AG04449 (cell line): ENCODE measurements at regions not wholly inside any gene's neighbourhood (a gene's known extent, or its start where the extent isn't known, plus 50 kb on each side); places are given as distances from the start of the nearest gene placed in this dataset.

Experiments used
- CTCF ChIA-PET: fragments of 350-600 bp; formaldehyde crosslinking; extraction: SDS; loops from one replicate; lab custom pipeline; 2021; ENCODE audit warnings: antibody characterized with exemption; lab: Yijun Ruan, JAX
- POLR2A ChIA-PET: fragments of 400-600, 350-600 bp; formaldehyde crosslinking; extraction: SDS; loops from one replicate; lab custom pipeline; 2020; ENCODE audit warnings: antibody characterized with exemption, inconsistent platforms; lab: Yijun Ruan, JAX
- DNase-seq: peaks from one replicate; pipeline ENCODE4 v3.0.0-alpha.2; 2010; ENCODE audit warnings: low read depth, low spot score
- H3K4me3 ChIP-seq: 2 replicates; pipeline ENCODE4 v1.5.1; 2011; ENCODE audit warnings: low read depth, mild to moderate bottlenecking, control low read depth, low read length
- CTCF ChIP-seq: IDR thresholded peaks from one replicate; pipeline ENCODE4 v1.5.1; 2011; ENCODE audit warnings: mild to moderate bottlenecking, moderate library complexity, low read length, control low read depth, inconsistent platforms; ENCODE audit not compliant: insufficient read depth; ENCODE audit errors: missing control alignments

DNA sequence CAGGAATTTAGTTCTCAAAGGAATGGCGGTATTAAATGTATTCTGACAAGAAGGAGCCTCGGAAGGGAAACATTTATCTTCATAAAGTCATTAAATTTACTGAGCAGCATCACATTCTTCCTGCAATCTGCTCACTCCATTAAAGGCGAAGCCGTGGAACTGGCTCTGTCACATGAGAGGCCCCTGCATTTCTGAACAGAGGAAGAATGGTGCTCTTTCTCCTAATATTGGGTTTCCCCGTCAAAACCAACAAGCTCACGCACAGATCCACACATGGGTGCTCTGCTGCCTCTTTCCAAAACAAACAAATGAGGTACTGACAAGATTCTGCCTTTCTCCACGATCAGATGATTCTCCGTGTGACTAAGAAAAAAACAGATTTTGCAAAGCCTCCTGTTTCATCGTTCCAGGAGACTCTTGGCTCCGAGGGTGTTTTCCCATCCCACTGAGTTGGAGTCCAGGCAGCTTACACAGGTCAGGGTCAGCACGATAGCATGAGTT lies 191.2 kb downstream of the IDS start:
- TF ChIP-seq CTCF = no peak
- POLR2A ChIA-PET = no interaction called here
- DNase-seq = peak; percentile 1
- CTCF ChIA-PET = no interaction called here
- no peak overlapping the region for H3K4me3 ChIP-seq

DNA sequence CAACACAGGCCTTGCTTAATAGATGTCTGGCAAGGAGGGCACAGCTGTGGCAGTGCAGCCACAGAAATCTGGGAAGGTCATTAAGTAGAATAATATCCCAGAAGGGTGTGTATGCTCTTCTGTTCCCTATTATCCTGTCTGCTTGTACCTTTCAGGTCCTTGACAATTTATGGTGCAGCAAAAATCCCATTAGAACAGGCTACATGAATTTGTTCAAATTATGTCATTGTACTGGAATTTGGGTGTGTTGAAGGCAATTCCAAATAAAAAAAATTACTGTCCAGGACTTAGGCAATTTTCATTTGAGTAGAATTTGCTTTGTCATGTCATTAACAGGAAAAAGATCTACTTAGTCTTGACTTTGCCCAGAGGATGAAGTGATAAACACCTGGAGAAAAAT lies 192.1 kb downstream of the IDS start:
- POLR2A ChIA-PET = no interaction called here
- no peak for DNase-seq
- TF ChIP-seq CTCF = no peak
- CTCF ChIA-PET = no interaction called here
- H3K4me3 ChIP-seq = no peak overlapping the region

GRCh38 chrX:149312097-149312496 lies 193.0 kb downstream of the IDS start:
- CTCF ChIA-PET = no interaction called here
- H3K4me3 ChIP-seq = no peak overlapping the region
- DNase-seq = no peak
- POLR2A ChIA-PET = no interaction called here
- no peak for TF ChIP-seq CTCF

DNA sequence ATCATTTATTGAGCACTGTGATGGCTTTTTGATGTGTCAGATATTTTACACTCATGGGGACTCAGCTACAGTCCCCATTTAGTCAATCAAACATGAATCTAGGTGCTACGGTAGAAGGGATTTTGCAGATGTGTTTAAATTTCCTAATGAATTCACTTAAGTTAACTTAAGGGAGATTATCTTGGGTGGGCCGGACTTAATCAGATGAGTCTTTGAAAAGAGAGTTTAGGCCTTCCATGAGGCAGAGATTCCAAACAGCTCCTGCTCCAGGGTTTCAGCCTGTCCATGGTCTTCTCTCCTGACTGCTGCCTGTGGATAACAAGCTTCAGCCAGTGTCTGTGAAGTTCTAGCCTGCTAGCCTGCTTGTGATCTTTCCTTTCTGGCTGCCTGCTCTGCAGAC lies 202.4 kb downstream of the IDS start:
- ChIA-PET CTCF (no interaction called here), POLR2A (no interaction called here)
- TF ChIP-seq CTCF = no peak
- no peak for DNase-seq
- H3K4me3 ChIP-seq = no peak overlapping the region

DNA sequence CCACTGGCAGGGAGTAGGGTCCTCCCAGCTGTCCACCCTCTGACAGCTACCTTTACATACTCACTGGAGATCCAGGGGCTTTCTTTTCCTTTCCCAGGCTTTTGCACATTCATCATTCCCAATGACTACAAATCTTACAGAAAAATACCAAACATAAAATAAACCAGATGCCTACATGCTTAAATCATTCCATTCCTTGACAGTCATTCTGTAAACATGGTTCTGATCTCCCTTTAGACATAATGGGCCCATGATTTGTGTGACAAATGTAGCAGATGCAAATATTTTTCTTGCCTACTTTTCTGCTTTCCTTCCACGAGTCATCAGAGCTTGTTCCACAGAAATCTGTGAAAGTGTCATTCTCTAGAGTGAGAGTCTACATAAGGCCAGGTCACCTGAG lies 207.0 kb downstream of the IDS start:
- H3K4me3 ChIP-seq = no peak overlapping the region
- no peak for TF ChIP-seq CTCF
- no peak for DNase-seq
- ChIA-PET POLR2A (no interaction called here), CTCF (interaction anchor here (2.8 kb wide), 1 partner anchor 173 kb away, joined by 8 read pairs; no protein-coding TSS in a partner anchor)

DNA sequence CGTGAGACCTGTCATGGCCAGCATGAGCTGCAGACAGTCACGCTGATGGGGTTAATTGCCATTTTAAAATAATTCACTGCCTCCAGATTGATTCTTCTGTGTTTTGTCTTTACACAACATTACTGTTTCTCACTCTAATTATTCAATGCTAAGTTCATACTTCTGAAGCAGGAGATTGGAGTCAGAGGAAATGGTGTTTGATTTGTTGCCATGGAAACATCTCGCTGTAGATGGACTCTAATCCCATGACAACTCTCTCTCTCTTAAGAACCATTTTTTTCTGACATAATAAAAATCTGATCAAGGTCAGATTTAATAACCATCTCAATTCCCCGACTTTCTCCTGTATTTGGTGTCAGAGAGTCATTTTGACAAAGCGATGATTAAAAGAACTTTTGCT lies 209.0 kb downstream of the IDS start:
- ChIA-PET POLR2A (no interaction called here), CTCF (interaction anchor here (2.0 kb wide), 1 partner anchor 9 kb away, joined by 9 read pairs; no protein-coding TSS in a partner anchor)

More for the DNA sequence above, 209.0 kb downstream of the IDS start:
- DNase-seq = no peak
- TF ChIP-seq CTCF = no peak
- no peak overlapping the region for H3K4me3 ChIP-seq
